Stimulated activated CD4-positive, alpha-beta T cell treated with anti-CD3 and anti-CD28 coated beads, Interleukin-2, amount 100 ng/mL, for 24 hours (primary cell): ENCODE measurements at regions not wholly inside any gene's neighbourhood (a gene's known extent, or its start where the extent isn't known, plus 50 kb on each side); places are given as distances from the start of the nearest gene placed in this dataset.
"Not testable (repeated sequence)": the region's sequence is repeated elsewhere in the genome, so short reads cannot be mapped to it uniquely, and the experiment has no call there.

Source experiments
- DNase-seq, 2 donors: peaks; one replicate each; pipeline ENCODE4 v3.0.0-alpha.2; 2020

DNA sequence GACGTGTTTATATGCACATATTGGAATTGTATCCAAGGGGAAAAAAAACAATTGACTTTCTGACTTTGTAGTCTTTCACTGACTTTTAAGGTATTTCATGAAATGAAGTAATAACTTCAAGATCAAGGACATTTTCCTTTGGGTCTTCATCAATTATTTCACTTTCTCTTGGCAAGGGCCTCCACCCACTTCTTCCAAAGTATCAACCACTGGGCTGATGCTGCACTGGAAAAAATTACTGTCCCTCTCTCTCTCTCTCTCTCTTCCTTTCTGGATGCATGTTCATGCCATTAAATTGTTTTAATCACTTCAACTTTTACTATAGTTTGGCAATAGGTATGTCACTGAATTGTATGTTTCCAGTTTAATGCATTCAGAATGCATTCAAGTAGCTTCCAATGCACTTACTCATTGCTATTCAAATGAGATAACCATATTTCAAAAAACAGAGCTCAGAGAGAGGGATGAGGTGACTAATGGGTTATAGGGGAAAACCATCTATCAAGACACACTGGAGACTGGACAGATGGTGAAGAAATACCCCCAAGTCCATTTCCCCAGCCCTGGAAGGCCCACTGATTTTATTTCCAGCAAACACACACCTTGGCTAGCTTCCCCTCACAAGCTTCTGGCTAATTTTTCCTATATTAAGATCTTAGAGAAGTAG is 585.3 kb downstream of the EBF1 start:
- no peak for DNase-seq

DNA sequence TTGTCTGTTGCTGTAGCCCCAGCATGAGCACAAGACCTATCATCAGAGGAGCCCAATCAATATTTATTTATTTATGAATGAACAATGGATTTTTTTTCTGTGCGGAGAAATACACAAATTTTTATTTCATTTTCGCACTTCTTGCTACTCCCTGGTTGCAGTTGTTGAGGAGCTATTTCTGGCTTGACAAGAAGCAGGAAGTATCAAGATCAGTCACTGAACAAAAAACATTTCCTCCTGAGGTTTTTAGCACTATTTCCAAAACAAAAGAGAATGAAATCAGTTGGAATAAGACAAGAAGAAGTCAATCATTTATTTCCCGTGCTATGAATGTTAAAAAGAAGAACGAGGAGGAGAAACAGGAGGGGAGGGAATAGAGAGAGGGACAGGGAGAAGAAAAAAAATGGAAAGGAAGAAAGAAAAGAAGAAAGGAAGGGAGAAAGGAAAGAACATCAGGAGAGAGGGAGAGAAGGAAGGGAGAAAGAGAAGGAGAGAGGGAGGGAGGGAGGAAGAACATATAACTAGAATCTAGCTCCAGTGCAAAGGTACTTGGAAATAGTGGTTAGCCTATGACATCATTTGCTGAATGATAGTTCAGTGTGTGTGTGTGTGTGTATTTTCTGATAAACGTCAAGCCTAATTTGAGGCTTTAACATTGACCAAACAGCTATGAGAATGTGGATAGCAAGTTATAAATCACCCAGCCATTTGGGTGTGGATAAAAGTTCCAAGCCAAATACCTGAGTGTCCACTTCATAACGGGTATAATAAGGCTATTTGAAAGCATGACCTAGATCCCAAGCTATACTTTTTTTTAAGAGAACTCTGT is 586.0 kb downstream of the EBF1 start:
- DNase-seq, result no peak

DNA sequence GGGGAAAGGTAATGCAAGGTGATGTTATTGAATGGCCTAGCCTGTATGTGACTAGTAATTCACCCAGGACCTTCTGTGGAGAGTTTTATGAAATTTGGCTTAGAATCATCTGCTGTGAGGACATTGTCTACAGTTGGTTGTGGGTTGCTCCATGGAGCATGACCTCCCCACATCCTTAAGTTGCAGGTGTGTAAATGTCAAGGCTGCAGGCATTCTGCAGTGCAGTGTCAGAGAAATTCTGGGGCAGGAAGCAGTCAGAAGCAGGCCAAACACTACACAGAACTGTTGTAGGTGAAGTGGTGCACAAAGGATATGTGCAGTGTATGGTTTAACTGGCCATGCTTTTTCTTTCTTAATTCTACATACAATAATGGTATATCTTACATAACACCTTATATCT is 588.3 kb downstream of the EBF1 start:
- DNase-seq, result no peak

DNA sequence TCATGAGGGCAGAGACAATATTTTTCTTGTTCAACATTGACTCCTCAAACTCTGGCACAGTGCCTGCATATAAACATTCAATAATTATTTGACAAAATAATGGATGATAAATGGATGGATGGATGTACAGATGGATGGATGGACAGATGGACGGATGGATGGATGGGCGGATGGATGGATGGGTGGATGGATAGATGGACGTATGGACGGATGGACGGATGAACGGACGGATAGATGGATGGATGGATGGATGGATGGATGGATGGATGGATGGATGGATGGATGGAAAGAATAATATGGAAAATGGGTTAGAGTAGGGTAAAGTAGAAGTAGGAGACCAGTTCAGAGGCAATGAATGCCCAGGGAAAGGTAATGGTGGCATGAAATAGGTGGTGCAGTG is 589.2 kb downstream of the EBF1 start:
- no peak for DNase-seq

DNA sequence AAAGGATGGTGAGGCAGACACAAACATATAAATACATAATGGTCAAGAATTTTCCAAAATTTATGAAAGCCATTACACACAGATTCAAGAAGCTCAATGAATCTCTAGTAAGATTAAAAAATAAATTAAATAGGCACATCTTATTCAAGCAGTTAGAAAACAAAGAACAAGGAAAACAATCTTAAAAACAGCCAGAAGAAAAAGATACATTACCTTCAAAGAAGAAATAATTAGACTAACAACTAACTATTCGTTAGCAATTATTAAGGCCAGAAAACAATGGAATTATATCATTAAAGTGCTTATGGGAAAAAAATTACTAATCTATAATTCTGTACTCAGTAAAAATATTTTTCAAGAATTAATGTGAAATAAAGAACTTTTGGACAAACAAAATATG is 593.1 kb downstream of the EBF1 start:
- DNase-seq, result no peak

DNA sequence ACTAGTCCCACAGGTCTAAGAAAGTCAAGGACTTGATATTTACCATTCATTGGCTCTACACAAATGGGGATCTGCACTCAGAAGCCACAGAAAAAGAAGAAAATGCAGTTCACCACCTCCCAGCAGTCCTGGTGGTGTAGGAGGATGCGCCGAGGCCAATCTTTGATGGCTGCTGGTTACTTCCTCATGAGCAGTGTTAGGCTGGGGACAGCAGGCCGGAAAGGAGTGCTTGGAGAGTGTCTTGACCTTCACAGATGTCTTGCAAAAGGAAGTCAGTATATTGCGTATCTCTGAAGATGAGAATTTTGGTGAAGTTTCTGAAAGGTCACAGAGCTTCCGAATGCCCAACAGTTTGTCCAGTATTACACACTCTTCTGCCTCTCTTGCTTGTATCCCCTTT is 597.0 kb downstream of the EBF1 start:
- DNase-seq, result no peak

DNA sequence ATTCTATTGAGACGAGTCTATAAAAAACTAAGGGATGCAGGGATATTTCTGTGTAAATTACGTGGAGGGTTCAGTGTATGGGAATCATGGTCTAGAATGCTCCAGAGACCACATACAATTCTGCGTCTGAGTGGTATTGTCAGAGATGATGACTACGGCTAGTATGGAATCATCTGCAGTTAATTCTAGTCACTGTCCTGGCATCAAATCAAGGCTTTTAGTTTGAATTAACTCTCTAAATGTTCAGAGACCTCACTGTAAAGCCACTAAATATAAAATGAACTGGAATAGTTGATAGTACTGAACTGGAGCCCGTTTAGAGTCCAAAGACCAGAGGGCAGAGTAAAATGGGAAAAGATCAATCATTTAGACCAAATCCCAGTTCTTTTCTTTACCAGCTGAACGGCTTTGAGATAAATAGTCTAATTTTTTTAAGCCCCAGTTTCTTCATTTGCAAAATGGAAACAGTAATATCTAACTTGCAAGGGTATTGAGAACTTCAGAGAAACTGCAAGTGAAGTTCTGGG is 599.8 kb downstream of the EBF1 start:
- DNase-seq, result no peak

DNA sequence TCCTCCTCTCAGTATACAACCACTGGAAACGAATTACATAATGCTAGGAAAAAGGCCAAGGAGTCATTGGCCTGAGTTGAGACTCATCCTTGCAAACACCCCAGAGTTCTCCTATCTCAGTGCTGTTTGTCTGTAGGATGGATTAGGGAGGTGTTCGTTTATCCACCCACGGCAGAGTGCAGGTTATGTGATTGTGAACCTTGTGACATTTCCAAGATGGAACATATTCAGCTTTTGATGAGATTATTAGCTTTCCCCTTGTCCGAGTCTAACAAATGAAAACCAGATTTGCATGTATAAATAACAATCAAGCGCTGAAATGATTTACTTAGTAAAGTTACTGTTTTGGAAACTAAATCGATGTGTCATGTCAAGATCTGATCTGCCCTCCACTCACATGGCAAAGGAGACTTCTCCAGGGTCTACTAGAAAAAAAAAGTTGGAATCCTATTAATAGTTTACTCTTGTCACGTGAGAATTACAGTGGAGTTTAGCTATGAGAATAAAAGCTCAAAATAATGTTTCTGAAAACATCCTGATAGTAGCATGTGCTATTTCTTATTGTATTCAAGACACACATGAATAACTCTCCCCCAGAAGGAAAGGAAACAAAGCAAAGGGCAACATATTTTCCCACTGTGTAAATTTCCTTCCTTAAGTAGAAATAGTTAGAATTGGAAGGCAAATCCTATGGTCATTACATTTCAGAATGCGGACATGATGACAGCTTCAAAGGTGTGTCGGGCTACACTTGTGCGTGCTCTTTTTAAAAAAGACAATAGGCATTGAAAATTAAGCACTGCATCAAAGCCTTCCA is 600.4 kb downstream of the EBF1 start:
- no peak for DNase-seq

DNA sequence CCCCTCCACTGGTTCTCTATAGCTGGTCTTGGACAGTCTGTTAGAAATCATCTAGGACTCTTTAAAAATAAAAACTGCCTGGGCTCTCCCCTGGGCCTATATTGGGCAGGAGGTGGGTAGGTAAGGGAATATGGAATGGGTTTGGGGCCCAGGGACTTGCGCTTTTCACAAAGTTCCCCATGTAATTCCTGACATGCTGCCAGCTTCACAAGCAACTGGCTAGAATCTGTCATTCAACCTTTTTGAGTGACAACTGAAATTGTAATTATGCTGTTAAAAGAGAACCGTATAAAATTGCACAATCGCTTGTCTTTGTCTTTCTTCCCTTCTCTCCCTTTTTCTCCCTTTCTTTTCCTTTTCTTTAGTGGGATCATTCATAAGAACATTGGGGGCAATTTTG is 603.1 kb downstream of the EBF1 start:
- DNase-seq, result no peak

DNA sequence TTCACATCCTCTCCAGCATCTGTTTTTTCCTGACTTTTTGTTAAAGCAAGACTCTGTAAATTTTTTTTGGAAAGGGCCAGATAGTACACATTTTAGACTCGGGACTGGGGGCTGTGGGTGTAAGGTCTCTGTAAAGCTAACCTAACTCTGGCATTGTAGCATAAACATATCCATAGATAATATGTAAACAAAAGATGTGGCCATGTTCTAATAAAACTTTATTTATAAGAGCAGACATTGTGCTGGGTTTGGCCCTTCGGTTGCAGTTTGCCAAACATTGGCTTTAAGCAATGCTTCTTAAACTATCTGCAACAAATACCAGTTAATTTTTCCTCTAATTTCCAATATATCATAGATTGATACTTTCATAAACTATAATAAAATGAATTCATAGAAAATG is 605.2 kb downstream of the EBF1 start:
- no peak for DNase-seq

DNA sequence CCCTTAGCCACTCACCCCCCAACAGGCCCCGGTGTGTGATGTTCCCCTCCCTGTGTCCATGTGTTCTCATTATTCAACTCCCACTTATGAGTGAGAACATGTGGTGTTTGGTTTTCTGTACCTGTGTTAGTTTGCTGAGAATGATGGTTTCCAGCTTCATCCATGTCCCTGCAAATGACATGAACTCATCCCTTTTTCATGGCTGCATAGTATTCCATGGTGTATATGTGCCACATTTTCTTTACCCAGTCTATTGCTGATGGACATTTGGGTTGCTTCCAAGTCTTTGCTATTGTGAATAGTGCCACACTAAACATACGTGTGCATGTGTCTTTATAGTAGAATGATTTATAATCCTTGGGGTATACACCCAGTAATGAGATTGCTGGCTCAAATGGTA is 605.7 kb downstream of the EBF1 start:
- DNase-seq, result not testable (repeated sequence)

DNA sequence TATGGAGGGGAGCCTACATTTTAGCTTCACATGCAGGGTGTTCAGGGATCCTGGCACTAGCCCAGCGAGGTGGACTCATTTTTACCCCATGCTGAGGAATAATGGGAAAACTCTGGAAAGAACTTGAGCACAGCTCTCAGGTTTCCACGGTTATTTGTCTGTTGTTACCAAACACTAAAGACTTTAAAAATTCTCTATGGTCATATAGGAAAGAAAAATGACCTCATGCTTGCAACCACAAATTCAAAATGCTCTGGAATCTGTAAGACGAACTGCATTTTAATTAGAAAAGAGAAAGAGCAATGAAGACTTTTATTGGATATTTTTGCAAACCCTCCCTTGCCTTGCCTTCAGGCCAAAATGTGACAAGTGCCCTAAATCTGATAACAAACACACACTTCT is 606.9 kb downstream of the EBF1 start:
- DNase-seq, result no peak

DNA sequence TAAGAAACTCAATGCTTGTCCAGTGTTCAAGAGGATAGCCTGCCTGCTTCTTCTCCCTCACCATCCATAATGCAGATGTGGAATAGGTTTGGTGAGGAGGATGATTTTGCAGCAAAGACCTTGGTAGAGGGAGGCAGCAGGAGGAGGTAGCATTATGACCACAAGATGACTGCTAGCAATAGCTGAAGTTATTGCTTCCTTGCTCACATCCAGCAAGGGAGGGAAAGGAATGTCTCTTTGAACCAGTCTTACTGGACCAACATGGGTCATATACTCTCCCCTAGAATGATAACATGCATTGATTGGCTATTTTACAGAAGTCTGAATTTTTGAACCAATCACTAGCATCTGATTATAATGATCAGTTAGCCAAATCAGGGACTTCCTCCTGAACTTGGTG is 607.6 kb downstream of the EBF1 start:
- DNase-seq, result no peak

DNA sequence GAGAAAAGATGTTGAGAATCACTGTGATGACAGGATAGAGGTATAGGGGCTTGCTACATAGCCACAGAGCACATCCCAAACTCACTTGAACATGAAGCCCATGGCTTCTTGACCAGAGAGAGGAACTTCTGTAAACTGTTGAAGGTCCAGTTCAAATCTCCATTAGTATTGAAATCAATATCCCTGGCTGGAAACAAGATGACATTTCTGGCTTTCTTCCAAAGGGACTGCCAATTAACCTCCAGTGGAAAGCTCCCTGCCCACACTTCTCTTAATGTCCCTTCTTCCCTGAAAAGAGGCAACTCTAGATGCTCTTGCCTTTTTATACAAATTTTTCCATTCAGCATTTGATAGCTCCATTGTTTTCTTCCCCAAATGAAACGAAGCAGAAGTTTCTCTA is 612.1 kb downstream of the EBF1 start:
- DNase-seq, result no peak

DNA sequence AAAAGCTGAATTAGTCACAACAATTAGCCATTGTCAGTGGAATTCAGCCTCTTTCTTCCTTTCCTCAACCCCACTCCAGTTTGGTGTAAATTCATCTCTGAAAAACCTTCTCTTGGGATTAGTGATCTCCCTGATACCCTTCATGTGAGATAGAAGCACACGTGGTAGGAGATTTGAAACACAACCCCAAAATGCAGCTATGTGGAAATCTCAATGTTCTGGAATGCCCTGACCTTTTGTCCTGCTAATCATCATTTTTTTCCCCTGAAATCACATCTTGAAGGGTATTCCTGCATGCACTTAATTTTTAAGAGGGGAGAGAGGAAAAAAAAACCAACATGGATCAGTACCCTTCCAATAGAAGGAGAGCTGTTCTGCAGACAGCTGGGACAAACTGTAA is 612.6 kb downstream of the EBF1 start:
- DNase-seq, result no peak

DNA sequence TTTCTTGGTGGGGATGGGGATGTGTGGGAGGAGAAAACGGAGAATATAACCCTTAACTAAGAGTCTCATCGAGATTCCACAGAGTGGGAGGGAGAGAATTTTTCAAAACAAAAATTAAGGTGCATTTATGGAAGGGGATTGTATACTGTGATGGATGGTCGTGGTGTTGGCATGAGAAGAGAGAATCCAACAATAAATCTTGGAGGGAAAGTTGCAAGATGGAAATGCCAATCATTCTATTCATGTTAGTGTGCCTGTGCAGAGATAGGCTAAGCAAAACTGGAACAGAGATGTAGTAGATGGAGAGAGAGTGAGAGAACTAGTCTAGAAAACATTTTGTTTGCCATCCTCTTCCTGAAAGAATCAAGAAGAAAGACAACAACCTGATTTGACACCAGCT is 613.1 kb downstream of the EBF1 start:
- DNase-seq, result no peak

DNA sequence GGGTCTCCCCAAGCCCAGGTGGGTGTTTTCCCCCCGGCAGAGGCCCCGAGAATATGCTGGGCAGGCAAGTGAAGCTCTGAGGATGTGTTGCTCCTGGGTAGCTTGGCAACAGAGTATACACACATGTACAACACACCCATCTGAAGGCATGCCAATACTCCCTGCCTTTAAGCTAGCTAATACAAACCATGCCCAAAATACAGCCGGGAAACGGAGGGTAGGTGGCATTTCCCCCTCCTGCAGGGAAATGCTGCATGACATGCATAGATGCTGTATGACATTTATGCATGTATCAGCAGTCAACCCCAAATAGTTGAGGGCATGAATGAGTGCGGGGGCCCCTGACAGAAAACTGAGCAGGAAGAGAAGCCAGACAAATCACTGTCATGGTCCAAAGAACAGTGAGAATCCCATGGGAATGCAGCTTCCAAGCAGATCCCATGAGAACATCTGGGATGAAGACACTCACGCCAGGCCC is 614.1 kb downstream of the EBF1 start:
- no peak for DNase-seq

DNA sequence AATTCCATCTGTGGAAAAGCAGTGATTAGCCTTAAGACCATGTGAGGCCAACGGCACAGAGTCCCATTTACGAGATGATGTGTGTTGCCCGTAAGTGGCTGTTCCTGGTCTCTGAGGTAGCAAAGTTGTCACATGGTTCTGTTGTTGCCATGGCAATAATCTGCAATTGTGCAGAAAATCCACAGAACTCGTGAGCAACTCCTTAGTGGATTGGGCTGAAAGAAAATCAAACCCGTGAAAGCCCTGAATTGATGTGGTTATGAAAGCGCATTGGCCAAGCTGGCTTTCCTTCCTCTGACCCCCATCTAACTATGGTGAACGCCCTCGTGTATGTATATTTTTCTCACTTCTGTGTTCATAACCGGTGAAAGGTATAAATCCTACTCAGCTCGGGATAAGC is 614.7 kb downstream of the EBF1 start:
- no peak for DNase-seq

DNA sequence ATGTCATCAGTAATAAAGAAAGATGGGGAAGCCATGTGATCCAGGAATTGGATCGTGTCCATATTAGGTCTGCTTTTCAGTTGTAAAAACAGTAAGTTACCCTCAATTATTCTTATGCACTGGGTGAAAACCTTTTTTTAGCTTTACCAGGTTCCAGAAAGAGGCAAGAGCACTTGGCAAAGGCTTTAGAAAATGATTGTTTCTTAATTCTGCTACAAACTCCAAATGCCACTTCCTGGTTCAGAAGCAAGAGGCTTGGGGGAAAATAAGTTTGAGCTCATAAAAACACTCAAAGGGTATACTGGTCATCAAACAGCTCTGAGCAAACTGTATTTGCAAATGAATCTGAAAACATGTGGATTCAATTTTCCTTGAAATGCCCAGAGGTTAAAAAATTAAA is 615.6 kb downstream of the EBF1 start:
- DNase-seq, result no peak

DNA sequence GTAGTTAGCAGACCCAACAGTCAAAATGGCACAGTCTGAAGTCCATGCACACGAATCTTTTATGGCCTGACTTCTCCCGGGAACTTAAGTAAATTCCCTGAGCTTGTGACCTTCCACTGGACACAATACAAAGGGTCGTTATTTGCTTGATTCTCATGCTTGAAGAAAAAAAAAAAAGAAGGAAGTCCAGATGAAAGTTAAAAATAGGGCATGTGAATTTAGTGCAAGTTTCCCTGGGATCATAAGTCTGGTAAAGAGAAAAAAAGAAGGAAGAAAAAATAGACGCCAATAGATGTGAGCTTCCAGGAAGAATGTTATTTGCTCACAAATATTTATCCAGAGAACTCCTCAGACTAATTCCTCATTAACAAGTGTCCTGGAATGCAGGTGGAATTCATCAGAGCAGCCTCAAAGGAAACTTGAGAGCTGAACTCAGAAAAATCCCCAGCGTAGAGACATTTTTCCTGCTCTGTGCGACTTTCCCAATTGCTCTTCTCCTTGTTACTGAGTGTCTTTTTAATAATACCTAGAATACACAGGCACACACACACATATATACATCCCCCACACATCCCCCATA is 616.3 kb downstream of the EBF1 start:
- no peak for DNase-seq

DNA sequence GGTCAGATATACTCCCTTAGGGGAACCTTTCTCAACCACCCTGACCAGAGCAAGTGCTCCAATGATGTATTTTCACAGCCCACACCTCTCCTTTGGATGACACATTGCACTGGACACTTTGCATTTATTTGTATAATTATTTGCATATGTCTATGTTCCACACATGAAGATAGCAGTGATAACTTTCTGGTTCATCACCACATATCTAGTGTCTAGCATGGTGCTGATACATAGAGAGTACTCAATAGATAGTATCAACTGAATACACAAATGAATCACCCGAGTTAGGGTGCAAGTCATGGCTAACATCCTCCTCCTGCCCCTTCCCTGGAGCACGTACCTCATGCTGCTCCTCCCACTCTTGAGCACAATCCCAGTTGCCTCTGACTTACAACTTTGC is 617.6 kb downstream of the EBF1 start:
- no peak for DNase-seq

DNA sequence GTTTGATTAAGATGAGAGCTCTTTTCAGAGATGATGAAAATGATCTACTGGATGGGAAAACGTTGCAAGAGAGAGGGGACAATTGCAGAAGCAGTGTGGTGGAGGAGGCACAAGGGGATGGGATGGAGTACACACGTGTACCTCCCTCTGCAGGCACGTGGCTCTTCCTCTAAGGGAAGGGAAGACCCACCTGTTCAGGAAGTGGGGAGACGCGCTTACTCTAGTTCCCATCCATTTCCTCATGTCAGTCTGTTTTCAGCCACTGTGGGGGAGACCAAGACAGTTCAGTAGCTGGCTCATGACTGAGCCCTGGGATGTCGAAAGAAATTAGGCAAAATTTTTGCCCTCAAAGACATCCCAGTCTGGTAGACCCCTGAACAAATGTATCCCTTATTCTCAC is 619.2 kb upstream of the CLINT1 start:
- DNase-seq, result no peak

DNA sequence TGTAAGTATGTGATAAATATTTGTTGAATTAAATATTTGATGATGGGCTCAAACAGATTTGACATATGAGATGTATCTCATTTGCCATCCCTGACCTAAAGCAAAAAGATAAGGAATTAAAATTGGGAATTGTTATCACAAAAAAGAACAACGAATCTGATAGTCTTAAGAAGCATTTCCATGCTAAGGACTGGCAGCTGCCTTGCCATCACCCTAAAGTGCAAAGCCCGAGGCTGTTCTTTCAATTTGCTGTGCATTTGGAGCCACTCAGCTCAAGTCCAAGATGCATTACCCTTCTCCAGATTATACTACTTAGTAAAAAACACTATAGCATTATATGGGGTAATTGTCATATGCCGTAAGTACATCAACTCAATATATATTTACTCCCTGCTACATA is 618.3 kb upstream of the CLINT1 start:
- no peak for DNase-seq
